ENCODE measurements at regions not wholly inside any gene's neighbourhood (a gene's known extent, or its start where the extent isn't known, plus 50 kb on each side); places are given as distances from the start of the nearest gene placed in this dataset.

- TF ChIP-seq, protein P1, sequence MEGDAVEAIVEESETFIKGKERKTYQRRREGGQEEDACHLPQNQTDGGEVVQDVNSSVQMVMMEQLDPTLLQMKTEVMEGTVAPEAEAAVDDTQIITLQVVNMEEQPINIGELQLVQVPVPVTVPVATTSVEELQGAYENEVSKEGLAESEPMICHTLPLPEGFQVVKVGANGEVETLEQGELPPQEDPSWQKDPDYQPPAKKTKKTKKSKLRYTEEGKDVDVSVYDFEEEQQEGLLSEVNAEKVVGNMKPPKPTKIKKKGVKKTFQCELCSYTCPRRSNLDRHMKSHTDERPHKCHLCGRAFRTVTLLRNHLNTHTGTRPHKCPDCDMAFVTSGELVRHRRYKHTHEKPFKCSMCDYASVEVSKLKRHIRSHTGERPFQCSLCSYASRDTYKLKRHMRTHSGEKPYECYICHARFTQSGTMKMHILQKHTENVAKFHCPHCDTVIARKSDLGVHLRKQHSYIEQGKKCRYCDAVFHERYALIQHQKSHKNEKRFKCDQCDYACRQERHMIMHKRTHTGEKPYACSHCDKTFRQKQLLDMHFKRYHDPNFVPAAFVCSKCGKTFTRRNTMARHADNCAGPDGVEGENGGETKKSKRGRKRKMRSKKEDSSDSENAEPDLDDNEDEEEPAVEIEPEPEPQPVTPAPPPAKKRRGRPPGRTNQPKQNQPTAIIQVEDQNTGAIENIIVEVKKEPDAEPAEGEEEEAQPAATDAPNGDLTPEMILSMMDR (IDR thresholded peaks at IDR 0.05 in 4 of 5, conservative IDR thresholded peaks at IDR 0.05 in 1 of 5), result no peak
- no peak for TF ChIP-seq POLR2A (IDR thresholded peaks at IDR 0.05)
These were observed 784.6 kb upstream of the ZNF608 start for GRCh38 chr5:125530833-125531615.

Measured in gastrocnemius medialis (tissue), 4 donors.